ENCODE measurements at regions not wholly inside any gene's neighbourhood (a gene's known extent, or its start where the extent isn't known, plus 50 kb on each side); places are given as distances from the start of the nearest gene placed in this dataset.
"Not testable (repeated sequence)": the region's sequence is repeated elsewhere in the genome, so short reads cannot be mapped to it uniquely, and the experiment has no call there.

DNA sequence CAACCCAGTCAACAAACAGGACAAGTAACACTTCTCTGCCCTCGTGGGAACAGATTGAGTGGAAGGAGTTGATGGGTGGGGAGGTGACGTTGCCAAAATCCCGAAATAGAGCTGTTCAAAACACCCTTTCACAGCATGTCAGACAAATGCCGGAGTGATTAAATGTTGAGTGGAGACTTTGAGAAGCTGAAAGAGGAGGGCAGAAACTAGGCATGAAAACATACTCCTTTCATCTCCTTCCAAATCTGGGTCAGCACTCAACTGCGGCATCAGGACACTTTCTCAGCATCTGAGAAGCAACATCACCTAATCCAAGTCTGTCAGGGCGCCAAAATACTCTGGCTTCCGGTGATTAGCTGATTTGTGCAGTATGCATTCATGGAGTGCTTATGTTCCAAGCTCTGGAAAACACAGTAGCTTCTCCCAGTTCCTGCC, 51.5 kb upstream of the MRI1 start:
- no peak for DNase-seq (ENCODE audit: low read depth)

DNA sequence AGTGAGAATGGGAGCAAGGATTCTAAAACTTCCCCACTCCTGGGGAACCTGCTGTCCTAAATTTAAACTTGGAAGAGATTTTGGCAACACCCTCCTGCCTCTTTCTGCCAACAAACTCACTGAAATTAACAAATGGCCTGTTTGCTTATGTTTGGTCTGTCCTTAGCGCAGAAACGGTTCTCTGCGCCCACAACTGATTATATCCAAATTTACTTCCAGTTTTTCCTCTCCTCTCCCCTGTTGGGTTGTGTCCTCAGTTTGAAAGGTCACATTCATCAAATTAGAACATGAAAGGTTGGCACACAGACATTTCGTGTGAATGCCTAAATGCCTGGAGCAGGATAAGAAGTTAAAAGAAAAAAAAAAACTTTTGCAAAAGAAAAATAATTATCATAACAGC, 56.4 kb upstream of the MRI1 start:
- no peak for DNase-seq (ENCODE audit: low read depth)

DNA sequence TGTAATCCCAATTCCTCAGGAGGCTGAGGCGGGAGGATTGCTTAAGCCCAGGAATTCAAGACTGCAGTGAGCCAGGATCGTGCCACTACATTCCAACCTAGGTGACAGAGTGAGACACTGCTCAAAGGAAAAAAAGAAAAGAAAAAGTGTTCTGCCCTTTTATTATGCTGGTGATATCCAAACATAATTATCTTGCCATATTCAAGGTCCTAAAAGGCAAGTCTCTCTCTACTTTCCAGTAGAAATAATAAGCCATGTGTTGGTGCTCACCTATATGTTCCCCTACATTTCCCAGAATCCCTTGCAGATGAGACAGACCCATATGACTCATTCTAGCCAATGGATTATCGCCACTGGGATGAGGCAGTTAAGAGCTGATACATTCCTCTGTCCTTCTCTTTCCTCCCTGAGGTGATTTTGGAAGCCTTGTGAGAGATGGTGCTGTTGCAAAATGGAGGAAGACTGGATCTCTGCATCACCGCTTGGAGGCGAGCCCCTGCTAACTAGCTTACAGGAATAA, 58.3 kb upstream of the MRI1 start:
- DNase-seq (ENCODE audit: low read depth) = no peak

DNA sequence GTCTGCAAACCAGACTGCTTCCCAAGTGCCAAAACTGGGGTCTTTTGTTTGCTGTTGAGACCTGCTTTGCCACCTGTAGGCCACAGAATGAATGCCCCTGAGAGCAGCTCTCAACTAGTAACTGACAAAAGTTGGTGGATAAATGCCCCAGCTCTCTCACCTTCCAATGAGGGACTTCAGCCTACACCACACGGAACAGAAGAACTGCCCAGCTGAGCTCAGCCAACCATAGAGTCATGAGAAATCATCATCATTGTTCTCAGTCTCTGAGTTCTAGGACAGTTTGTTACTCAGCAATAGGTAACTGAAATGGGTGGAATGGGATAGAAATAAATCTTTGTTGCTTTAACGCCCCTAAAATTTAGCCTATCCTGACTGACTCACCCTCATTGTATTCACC, 59.1 kb upstream of the MRI1 start:
- no peak for DNase-seq (ENCODE audit: low read depth)

DNA sequence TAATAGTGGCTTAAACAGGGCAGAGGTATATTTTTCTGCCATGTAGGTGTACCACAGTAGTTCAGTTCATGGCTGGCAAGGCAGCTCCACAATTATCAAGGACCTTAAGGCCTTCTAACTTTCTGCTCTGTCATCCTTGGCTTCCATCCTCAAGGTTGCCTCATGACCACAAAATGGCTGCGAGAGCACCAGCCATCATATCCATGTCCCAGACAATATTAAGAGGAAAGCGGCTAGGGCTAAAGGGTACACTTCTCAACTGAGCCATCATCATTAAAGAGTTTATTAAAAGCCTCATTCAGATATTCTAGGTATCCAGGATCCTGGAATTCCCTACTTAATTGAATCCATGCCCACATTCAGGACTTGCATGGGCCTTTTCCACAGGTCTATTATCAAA, 62.7 kb upstream of the MRI1 start:
- DNase-seq (ENCODE audit: low read depth) = no peak

DNA sequence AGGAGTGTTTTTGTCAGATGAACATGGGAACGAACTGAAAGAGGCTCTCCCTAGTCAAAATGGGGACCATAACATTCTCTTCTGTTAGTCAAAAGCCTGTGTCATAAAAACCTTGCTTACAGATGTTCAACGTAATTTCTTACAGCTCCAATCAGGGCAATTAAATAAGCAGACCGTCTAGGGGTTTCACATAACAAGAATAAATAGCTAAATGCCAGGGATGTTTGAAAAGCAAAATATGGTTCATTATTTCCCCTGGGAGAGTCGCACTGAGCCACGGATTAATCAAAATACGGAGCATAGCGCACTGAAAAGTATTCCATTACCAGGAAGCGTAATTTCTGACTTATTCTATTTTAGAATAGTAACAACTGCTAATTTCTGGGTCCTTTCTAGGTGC, 63.7 kb upstream of the MRI1 start:
- no peak for DNase-seq (ENCODE audit: low read depth)

DNA sequence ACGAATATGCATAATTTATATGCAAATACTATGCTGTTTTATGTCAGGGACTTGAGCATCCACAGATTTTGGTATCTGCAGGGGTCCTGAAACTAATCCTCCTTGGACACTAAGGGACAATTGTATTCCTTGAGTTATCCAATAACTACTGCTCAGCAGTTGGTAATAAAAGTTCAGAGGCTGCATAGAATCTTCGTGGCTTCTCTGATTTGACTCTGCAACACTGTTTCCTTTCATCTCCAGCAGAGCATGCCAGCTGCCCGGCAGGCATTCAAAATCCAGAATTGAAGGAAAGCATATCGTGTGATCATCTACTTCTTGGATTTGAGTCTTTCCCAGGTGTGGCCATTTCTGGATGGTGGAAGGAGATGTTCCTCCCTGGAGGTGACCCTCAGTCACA, 64.5 kb upstream of the MRI1 start:
- DNase-seq (ENCODE audit: low read depth) = no peak

DNA sequence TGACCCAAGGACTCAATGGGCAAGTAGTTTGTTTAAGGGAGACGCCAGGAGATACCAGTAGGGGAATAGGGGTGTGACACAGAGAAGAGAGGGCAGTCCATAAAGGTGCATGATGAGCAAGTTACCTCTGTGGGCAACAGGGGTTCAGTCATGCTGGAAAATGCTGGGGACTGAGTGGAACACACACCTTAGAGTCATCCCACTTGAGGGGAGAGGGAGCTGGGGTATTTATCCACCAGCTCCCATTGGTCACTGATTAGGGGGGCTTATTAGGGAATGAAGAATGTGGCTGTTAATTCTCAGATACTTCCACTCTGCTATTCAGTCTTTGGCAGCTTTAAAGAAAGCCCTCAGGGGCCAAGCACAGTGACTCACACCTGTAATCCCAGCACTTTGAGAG, 67.5 kb upstream of the MRI1 start:
- DNase-seq (ENCODE audit: low read depth) = no peak

DNA sequence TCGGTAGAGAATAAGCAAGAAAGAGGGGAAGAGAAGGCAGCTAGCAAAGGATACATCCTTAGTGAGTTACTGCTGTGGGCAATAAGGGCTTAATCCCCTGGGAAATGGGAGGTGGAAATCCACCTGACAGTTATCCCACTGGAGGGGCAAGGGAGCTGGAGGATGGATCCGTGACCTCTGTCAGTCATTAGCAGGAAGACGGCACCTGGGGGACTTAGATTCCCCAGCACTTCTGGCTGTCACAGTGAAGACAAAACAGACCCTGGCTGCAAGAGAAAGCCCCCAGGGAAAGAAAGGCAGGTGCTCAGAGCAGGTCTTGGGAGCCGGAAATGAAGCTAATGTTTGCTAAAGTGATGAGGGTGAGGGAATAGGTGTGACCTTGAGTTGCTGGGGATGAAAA, 70.4 kb upstream of the MRI1 start:
- no peak for DNase-seq (ENCODE audit: low read depth)

DNA sequence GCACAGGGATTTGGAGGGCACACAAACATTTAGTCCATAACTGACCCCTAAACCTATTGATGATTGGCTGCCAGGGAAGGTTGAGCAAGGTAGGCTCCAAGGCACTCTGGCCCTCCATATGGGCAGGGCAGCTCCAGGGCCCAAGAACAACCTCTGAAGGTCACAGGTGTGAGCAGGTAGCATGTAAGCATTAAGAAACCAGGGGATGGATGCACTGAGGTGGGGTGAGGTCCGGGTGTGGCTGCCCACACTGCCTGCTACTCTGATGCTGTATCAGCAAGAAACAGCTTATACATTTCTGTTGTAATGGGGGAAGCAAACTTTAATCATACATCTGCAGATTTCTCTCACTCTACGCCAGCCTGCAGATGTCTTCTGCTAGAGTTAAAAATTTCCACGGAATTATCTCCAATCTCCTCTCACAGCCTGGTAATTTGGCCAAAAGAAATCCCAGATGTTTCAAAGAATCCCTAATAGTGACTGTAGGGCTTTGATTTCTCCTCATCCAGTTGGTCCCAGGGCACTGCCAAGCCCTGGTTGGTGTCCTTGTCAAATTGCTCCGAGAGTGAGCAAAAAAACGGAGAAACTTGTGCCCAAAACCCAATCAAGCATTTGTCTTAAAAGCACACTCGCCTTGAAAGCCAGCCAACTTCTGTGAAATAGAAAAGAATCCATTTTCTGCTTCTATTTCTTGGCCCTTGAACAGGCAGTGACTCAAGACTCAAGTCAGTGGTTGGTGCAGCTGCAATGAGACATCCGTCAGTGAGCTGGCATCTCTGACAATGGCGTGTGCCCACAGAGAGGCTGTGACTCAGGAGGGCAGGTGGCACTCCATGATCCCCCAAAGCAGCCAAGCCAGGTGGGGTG, 72.5 kb upstream of the MRI1 start:
- no peak for DNase-seq (ENCODE audit: low read depth)

DNA sequence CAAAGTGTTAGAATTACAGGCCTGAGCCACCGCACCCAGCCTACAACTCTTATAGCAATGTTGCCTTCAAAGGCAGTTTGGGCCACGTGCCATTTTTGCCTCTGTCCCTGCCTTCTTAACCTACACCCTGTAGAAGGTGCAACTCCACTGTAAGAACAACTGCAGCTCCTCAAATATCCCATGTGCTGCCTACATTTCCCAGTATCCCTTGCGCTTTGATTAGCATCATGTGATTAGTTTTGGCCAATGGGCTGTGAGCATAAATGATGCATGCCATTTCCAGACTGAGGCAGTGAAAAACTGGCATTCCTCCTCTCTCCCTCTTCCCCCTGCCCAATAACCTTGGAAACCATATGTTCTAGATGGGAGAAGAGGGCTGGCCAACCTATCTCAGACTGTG, 75.2 kb upstream of the MRI1 start:
- no peak for DNase-seq (ENCODE audit: low read depth)

DNA sequence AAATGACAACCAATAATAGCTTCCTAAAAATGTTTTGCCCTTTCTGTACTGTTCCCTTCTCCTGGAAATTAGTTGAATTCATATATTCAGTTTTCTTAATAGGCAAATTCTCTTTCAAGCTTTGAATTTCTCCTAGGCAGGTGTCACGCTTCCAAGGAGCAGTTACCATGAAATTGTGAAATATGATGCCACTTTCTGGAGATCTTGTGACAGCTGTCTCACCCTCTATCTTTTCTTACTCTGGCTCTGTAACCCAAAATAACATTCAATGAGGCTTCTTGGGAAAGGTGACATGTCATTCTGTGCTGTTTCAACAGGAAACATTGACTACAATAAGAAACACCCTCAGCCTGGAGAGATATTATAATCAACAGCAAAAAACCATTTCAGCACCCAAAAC, 80.3 kb upstream of the MRI1 start:
- DNase-seq (ENCODE audit: low read depth) = no peak

DNA sequence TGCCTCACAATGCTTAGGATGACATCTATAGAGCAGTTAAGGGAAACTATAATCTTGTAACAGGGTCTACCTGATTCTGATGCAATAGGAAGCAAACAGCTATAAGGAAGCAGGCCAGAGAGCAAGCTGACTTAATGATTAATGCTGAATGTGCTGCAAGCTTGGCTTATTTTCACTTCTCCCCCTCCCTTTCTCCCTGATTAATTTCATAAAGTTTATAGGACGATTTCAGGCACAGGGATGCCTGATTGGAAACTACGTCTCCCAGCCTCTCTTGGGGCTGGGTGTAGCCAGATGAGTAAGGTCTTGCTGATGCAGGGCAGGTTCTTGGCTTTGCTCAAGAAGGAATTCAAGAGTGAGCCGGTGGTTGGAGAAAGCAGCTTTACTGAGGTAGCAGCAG, 82.8 kb upstream of the MRI1 start:
- no peak for DNase-seq (ENCODE audit: low read depth)

DNA sequence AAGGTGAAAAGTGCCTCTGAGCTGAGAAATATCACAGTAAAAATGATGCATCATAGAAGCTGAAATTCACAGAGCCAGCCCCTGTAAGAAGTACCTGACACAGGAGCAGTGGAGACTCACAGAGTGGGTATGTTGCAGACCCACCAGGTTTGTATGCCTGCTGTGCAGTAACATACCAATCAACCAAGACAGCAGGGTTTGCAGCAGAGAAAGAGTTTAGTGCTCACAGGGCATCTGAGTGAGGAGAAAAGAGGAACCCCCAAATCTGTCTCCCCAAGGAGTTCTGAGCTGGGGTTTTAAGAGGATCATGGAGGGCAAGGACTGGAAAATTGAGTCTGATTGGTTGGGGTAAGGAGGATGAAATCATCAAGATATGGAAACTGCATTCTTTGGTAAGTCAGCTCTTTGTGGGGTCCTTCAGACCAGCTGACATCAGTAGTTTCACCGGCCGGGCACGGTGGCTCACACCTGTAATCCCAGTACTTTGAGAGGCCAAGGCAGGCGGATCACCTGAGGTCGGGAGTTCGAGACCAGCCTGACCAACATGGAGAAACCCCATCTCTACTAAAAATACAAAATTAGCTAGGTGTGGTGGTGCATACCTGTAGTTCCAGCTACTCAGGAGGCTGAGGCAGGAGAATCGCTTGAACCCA, 83.5 kb upstream of the MRI1 start:
- DNase-seq (ENCODE audit: low read depth) = not testable (repeated sequence)

DNA sequence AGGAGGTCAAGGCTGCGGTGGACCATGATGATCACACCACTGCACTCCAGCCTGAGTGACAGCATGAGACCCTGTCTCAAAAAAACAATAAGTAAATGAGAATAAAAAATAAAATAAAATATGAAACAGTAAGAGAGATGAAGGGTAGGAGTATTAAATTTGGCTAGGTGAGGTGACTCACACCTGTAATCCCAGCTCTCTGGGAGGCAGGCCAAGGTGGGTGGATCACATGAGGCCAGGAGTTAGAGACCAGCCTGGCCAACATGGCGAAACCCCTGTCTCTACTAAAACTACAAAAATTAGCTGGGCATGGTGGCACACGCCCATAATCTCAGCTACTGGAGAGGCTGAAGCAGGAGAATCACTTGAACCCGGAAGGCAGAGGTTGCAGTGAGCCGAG, 87.4 kb upstream of the MRI1 start:
- not testable (repeated sequence) for DNase-seq (ENCODE audit: low read depth)

DNA sequence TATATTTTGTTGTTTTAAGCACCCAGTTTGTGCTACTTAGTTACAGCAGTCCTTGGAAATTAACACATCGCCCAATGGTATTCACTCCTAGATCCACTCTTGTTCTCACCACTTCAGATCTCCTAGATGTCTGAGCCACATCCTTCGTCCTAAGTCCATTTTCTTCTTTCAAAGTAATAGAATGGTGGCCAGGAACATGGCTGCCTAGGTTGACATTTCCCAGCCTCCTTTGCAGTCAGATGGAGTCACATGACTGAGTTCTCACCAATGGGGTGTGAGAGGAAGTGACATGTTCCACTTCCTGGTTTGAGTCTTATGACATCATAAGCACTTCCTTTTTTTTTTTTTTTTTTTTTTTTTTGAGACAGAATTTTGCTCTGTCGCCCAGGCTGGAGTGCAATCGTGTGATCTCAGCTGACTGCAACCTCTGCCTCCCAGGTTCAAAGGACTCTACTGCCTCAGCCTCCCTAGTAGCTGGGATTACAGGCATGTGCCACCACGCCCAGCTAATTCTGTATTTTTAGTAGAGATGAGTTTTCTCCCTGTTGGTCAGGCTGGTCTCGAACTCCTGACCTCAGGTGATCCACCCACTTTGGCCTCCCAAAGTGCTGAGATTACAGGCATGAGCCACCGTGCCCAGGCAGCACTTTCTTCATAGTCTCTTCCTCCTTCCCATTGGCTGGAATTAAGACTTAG, 91.7 kb upstream of the MRI1 start:
- not testable (repeated sequence) for DNase-seq (ENCODE audit: low read depth)

DNA sequence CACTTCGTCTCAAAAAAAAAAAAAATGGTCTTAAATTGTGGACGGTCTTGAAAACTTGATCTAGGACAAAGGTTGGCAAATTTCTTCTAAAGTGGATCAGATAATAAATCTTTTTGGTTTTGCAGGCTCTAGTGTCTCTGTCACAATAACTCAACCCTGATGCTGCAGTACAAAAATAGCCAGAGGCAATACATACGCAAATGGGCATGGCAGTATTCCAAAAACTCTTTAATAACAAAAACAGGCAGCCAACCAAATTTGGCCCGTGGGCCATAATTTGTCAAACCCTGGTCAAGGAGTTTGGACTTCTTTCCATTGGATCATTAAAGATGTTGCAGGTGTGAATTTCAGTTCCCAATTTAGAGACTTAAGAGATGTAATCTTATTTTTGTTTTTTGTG, 93.5 kb upstream of the MRI1 start:
- DNase-seq (ENCODE audit: low read depth) = no peak

DNA sequence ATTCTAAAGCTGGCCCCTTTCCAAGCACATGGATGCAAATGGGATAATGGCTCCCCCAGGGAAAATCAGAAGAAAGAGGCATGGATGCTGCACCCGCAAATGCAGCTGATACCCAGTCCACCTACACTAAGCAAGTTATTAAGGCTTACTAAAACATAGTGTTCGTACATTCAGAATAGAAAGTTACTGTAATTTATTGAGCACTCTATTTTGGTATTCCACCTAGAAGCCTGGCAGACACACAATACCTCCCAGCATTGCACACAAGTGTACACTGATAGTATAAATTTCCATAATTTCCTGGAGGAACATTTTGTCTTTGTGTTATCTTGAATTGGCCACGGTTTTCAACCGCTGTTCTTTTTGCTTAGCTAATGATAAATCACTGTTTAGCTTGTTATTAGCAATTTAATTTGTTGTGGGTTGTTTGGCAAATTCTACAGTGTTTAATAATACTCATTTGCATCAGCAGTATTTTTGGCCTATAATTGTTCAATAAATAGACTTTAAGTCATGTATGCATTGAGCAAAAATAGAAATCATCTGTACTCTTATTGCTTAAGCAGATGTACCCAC, 94.5 kb upstream of the MRI1 start:
- no peak for DNase-seq (ENCODE audit: low read depth)

DNA sequence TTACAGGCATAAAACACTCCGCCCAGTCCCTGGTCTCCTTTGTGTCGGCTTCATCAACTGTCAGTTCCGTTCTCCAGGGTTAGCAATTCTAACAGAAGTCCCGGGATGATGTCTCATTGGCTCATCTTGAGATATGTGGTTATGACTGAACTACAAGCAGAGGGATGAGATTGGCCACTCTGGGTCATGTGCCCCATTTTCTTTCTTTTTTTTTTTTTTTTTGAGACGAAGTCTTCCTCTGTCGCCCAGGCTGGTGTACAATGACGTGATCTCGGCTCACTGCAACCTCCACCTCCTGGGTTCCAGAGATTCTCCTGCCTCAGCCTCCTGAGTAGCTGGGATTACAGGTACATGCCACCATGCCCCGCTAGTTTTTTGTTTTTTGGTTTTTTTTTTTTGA, 95.4 kb upstream of the MRI1 start:
- no peak for DNase-seq (ENCODE audit: low read depth)

DNA sequence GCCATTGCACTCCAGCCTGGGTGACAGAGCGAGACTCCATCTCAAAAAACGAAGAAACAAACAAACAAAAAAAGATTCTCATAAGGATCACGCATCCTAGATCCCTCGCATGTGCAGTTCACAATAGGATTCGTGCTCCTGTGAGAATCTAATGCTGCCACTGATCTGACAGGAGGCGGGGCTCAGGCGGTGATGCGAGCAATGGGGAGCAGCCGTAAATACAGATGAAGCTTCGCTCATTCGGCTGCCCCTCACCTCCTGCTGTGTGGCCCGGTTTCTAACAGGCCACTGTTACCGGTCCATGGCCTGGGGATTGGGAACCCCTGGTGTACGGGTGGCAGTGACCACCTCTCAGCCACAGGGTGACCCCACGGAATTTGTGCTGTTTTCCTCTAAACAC, 98.2 kb upstream of the MRI1 start:
- no peak for DNase-seq (ENCODE audit: low read depth)

DNA sequence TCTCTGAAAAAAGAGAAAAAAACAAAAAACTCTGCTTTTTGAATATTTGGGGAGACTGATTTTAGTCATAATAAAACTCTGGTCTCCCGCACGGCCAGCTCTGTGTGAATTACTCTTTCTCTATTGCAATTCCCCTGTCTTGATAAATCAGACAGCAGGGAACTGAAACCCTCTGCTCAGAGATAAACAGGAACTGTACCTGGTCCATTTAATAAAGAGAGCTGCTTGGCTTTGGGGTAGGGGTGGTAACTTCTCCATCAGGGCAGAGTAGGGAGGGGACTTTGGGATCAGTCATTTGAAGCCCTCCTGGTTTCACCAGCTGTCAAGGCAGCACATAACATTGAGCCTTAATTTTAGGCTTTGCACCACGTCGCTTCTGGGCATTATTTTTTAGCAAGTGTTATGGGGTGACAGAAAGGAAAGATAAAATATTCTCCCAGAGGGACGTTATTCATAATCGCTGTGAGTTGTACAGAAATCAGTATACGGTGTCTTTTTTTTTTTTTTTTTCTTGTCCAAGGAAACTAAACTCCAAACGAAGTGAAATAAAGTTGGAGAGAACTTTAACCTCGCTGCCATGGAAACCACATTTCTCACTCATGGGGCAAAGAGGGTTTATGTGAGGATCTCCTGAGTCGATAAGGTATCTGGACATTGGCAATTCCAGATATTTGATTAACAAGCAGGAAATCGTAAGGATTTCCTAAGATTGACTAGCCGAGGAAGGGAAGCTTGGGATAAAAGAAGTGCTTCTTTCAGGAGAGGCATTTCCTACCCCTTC, 99.0 kb upstream of the MRI1 start:
- DNase-seq (ENCODE audit: low read depth) = no peak

Data from T-helper 22 cell (primary cell).